HG03159 (cell line): ENCODE measurements at regions not wholly inside any gene's neighbourhood (a gene's known extent, or its start where the extent isn't known, plus 50 kb on each side); places are given as distances from the start of the nearest gene placed in this dataset.
"Not testable (repeated sequence)": the region's sequence is repeated elsewhere in the genome, so short reads cannot be mapped to it uniquely, and the experiment has no call there.

Source experiments
- ATAC-seq: cut with Tn5 transposase; IDR thresholded peaks from one replicate; pipeline ENCODE4 v1.9.1; 2021; ENCODE audit warnings: mild to moderate bottlenecking, moderate library complexity; ENCODE audit not compliant: unreplicated experiment

GRCh38 chr7:46604241-46604661 is 683.2 kb upstream of the IGFBP3 start:
- ATAC-seq: no peak

GRCh38 chr7:46603780-46604179 is 682.7 kb upstream of the IGFBP3 start:
- ATAC-seq: no peak

GRCh38 chr7:46603296-46603752 is 682.3 kb upstream of the IGFBP3 start:
- ATAC-seq: no peak

- no peak for ATAC-seq
Observed at GRCh38 chr7:46600340-46600739, 679.3 kb upstream of the IGFBP3 start.

GRCh38 chr7:46594831-46595230 is 673.8 kb upstream of the IGFBP3 start:
- ATAC-seq: not testable (repeated sequence)

- ATAC-seq: not testable (repeated sequence)
Observed at GRCh38 chr7:46590918-46591905, 670.1 kb upstream of the IGFBP3 start.

GRCh38 chr7:46589286-46589685 is 668.2 kb upstream of the IGFBP3 start:
- no peak for ATAC-seq

GRCh38 chr7:46586406-46586805 is 665.3 kb upstream of the IGFBP3 start:
- ATAC-seq: no peak

GRCh38 chr7:46583656-46584055 is 662.6 kb upstream of the IGFBP3 start:
- ATAC-seq: no peak

GRCh38 chr7:46581268-46581667 is 660.2 kb upstream of the IGFBP3 start:
- no peak for ATAC-seq

- ATAC-seq: no peak
Observed at GRCh38 chr7:46580766-46581165, 659.7 kb upstream of the IGFBP3 start.

- ATAC-seq: no peak
Observed at GRCh38 chr7:46577394-46577793, 656.3 kb upstream of the IGFBP3 start.

GRCh38 chr7:46576950-46577349 is 655.9 kb upstream of the IGFBP3 start:
- ATAC-seq: no peak

GRCh38 chr7:46572691-46573090 is 651.6 kb upstream of the IGFBP3 start:
- no peak for ATAC-seq

GRCh38 chr7:46571996-46572395 is 650.9 kb upstream of the IGFBP3 start:
- no peak for ATAC-seq

- no peak for ATAC-seq
Observed at GRCh38 chr7:46569133-46569465, 648.0 kb upstream of the IGFBP3 start.

GRCh38 chr7:46568420-46569132 is 647.5 kb upstream of the IGFBP3 start:
- ATAC-seq: no peak

GRCh38 chr7:46567858-46568257 is 646.8 kb upstream of the IGFBP3 start:
- ATAC-seq: no peak

- no peak for ATAC-seq
Observed at GRCh38 chr7:46566097-46566774, 645.2 kb upstream of the IGFBP3 start.

- no peak for ATAC-seq
Observed at GRCh38 chr7:46565253-46566096, 644.4 kb upstream of the IGFBP3 start.
